Panc1 (cell line): ENCODE measurements at regions not wholly inside any gene's neighbourhood (a gene's known extent, or its start where the extent isn't known, plus 50 kb on each side); places are given as distances from the start of the nearest gene placed in this dataset.

ENCODE experiments used
- ATAC-seq: fragments of 200-7000 bp; cut with Tn5 transposase; 2 replicates; pipeline ENCODE4 v1.9.1; 2020; ENCODE audit warnings: mild to moderate bottlenecking, moderate library complexity
- BruUV-seq: library from RNA; stranded (reverse); fragments of 400-500 nt; replicated peaks from 2 replicates; lab custom pipeline; 2021; lab: Mats Ljungman, UMichigan
- CTCF ChIA-PET: fragments of 300-600 bp; sonication (Branson Sonifier 250); formaldehyde crosslinking; loops from one replicate; lab custom pipeline; 2022; ENCODE audit warnings: antibody characterized with exemption; lab: Charles Lee
- POLR2A ChIA-PET: fragments of 300-600 bp; sonication (Branson Sonifier 250); formaldehyde crosslinking; loops from one replicate; lab custom pipeline; 2022; ENCODE audit warnings: antibody characterized with exemption; lab: Charles Lee
- DNase-seq: peaks from one replicate; pipeline ENCODE4 v3.0.0-alpha.2; 2010; ENCODE audit warnings: low read depth, low spot score
- H3K27ac ChIP-seq: 2 replicates; pipeline ENCODE4 v1.5.1; 2011; ENCODE audit warnings: mild to moderate bottlenecking, low read length, inconsistent platforms
- H3K27me3 ChIP-seq: fragments of 200-500 bp; sonication (Bioruptor generic); 2 replicates; pipeline ENCODE4 v1.6.0; 2014; ENCODE audit warnings: low read length, inconsistent platforms; ENCODE audit not compliant: control insufficient read depth, insufficient read depth
- H3K36me3 ChIP-seq: fragments of 200-500 bp; sonication (Bioruptor generic); 2 replicates; pipeline ENCODE4 v1.5.1; 2014; ENCODE audit warnings: inconsistent platforms, mild to moderate bottlenecking, low read length, moderate library complexity; ENCODE audit not compliant: control insufficient read depth, insufficient read depth
- H3K4me1 ChIP-seq: 2 replicates; pipeline ENCODE4 v1.5.1; 2011; ENCODE audit warnings: inconsistent platforms, mild to moderate bottlenecking, low read length, moderate library complexity; ENCODE audit not compliant: control insufficient read depth, insufficient read depth
- H3K4me3 ChIP-seq, 2 experiments: 2 replicates each; pipeline ENCODE4 v1.5.1; 2011 to 2012; ENCODE audit warnings: low read depth in 2 of 2, low read length in 2 of 2, mild to moderate bottlenecking in 2 of 2, inconsistent platforms in 1 of 2, moderate library complexity in 1 of 2
- H3K9me3 ChIP-seq: fragments of 200-500 bp; sonication (Bioruptor generic); 2 replicates; pipeline ENCODE4 v1.5.1; 2014; ENCODE audit warnings: low read depth, mild to moderate bottlenecking, inconsistent platforms, low read length, moderate library complexity; ENCODE audit not compliant: control insufficient read depth, insufficient read depth
- POLR2AphosphoS5 ChIP-seq: IDR thresholded peaks from 2 replicates; pipeline ENCODE4 v1.6.1; 2012; ENCODE audit warnings: mild to moderate bottlenecking, low read depth, low read length, moderate library complexity
- SIN3A ChIP-seq: IDR thresholded peaks from 2 replicates; pipeline ENCODE4 v1.6.1; 2012; ENCODE audit warnings: low read depth, mild to moderate bottlenecking, low read length, moderate library complexity, borderline replicate concordance; ENCODE audit not compliant: insufficient read depth
- TCF7L2 ChIP-seq: IDR thresholded peaks from 2 replicates; pipeline ENCODE4 v1.6.1; 2011; ENCODE audit warnings: mild to moderate bottlenecking, low read depth, low read length, inconsistent platforms
- in situ Hi-C: cut with HindIII; loops from 2 replicates; pipeline ENCODE4 v1.10.0; 2016; ENCODE audit warnings: low sequenced_read_pairs, low pct_unique_long_range_greater_than_20kb
- intact Hi-C: fragments of 100-400 bp; cut with micrococcal nuclease; formaldehyde crosslinking; loops from one replicate; pipeline ENCODE4 v1.10.0; 2022; ENCODE audit not compliant: unreplicated experiment
- TF ChIP-seq, protein P1 (sequence below), 2 experiments: IDR thresholded peaks; 2 replicates each; pipeline ENCODE4 v1.6.1; 2011 to 2012; ENCODE audit warnings: low read depth in 2 of 2, control low read depth in 1 of 2, low read length in 1 of 2, mild to moderate bottlenecking in 1 of 2, moderate library complexity in 1 of 2; ENCODE audit not compliant: insufficient read depth in 1 of 2
- TF ChIP-seq, protein P2 (sequence below): fragments of 450-650 bp; IDR thresholded peaks from 2 replicates; pipeline ENCODE4 v1.5.1; 2017; ENCODE audit warnings: mild to moderate bottlenecking

DNA sequence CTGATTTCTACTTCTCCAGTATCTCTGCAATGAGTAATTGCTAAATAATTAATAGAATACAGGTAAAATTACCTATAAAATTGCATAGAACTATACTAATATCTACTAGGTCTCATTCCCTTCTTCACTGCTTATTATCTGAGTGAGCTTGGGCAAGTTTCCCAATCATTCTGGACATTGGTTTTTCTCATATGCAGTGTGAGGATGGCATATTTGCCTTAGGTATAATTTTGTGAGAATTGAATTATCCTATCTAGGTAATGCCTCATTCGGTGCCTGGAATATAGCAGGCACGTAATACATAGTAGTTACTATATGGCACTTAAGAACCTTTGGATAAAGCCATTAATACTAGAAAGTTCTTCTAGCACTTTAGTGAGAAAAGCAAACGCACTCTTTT lies 434.7 kb downstream of the GATA3 start:
- no TSS peak for BruUV-seq
- H3K27me3 ChIP-seq = no peaks in the 10 kb centered on the region
- H3K4me3 ChIP-seq = no peak overlapping the region
- no peak for ATAC-seq
- in situ Hi-C loops = no loop called here
- DNase-seq = no peak
- intact Hi-C loops = no loop called here
- H3K27ac ChIP-seq = no peak overlapping the region
- ChIA-PET POLR2A (no interaction called here), CTCF (no interaction called here)
- H3K36me3 ChIP-seq = no peaks in the 10 kb centered on the region
- TF ChIP-seq SIN3A (no peak), POLR2AphosphoS5 (no peak), TCF7L2 (no peak)
- TF ChIP-seq, protein P1, sequence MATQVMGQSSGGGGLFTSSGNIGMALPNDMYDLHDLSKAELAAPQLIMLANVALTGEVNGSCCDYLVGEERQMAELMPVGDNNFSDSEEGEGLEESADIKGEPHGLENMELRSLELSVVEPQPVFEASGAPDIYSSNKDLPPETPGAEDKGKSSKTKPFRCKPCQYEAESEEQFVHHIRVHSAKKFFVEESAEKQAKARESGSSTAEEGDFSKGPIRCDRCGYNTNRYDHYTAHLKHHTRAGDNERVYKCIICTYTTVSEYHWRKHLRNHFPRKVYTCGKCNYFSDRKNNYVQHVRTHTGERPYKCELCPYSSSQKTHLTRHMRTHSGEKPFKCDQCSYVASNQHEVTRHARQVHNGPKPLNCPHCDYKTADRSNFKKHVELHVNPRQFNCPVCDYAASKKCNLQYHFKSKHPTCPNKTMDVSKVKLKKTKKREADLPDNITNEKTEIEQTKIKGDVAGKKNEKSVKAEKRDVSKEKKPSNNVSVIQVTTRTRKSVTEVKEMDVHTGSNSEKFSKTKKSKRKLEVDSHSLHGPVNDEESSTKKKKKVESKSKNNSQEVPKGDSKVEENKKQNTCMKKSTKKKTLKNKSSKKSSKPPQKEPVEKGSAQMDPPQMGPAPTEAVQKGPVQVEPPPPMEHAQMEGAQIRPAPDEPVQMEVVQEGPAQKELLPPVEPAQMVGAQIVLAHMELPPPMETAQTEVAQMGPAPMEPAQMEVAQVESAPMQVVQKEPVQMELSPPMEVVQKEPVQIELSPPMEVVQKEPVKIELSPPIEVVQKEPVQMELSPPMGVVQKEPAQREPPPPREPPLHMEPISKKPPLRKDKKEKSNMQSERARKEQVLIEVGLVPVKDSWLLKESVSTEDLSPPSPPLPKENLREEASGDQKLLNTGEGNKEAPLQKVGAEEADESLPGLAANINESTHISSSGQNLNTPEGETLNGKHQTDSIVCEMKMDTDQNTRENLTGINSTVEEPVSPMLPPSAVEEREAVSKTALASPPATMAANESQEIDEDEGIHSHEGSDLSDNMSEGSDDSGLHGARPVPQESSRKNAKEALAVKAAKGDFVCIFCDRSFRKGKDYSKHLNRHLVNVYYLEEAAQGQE (IDR thresholded peaks at IDR 0.05; ENCODE audit: insufficient read depth in 1 of 2, low read depth in 2 of 2, low read length in 1 of 2) = no peak
- TF ChIP-seq, protein P2, sequence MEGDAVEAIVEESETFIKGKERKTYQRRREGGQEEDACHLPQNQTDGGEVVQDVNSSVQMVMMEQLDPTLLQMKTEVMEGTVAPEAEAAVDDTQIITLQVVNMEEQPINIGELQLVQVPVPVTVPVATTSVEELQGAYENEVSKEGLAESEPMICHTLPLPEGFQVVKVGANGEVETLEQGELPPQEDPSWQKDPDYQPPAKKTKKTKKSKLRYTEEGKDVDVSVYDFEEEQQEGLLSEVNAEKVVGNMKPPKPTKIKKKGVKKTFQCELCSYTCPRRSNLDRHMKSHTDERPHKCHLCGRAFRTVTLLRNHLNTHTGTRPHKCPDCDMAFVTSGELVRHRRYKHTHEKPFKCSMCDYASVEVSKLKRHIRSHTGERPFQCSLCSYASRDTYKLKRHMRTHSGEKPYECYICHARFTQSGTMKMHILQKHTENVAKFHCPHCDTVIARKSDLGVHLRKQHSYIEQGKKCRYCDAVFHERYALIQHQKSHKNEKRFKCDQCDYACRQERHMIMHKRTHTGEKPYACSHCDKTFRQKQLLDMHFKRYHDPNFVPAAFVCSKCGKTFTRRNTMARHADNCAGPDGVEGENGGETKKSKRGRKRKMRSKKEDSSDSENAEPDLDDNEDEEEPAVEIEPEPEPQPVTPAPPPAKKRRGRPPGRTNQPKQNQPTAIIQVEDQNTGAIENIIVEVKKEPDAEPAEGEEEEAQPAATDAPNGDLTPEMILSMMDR = no peak
- H3K9me3 ChIP-seq = no peaks in the 10 kb centered on the region
- H3K4me1 ChIP-seq = no peaks in the 10 kb centered on the region

DNA sequence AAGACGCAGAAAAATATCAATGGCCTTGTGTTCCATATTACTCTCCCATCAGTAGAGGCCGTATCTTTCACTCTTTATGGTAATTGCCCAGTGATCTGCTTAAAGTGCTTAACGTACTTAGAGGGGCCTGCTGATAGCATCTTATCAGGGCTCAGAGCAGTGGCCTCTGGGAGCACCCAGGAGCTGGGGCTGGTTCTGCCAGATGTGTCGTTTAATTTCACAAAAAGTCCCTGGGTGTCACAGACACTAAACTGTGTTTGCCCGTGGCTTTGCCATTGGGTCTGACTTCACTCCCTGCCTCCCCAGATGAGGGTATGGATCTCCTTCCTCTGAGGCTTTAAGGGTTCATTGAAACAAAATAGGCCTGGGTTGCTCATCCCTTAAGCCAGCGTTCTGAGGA lies 435.3 kb downstream of the GATA3 start:
- BruUV-seq = no TSS peak
- DNase-seq = no peak
- Histone ChIP-seq H3K36me3 (no peaks in the 10 kb centered on the region), H3K4me1 (no peaks in the 10 kb centered on the region), H3K4me3 (no peak overlapping the region), H3K27ac (no peak overlapping the region), H3K27me3 (no peaks in the 10 kb centered on the region), H3K9me3 (no peaks in the 10 kb centered on the region)
- ChIA-PET CTCF (no interaction called here), POLR2A (no interaction called here)
- no peak for ATAC-seq
- intact Hi-C loops = loop anchor here (5.0 kb wide), 1 partner anchor 257 kb away; no protein-coding TSS in a partner anchor
- in situ Hi-C loops = no loop called here
- TF ChIP-seq TCF7L2 (no peak), SIN3A (no peak), POLR2AphosphoS5 (no peak)
- TF ChIP-seq, protein P2 = no peak
